ENCODE measurements at regions not wholly inside any gene's neighbourhood (a gene's known extent, or its start where the extent isn't known, plus 50 kb on each side); places are given as distances from the start of the nearest gene placed in this dataset.

DNA sequence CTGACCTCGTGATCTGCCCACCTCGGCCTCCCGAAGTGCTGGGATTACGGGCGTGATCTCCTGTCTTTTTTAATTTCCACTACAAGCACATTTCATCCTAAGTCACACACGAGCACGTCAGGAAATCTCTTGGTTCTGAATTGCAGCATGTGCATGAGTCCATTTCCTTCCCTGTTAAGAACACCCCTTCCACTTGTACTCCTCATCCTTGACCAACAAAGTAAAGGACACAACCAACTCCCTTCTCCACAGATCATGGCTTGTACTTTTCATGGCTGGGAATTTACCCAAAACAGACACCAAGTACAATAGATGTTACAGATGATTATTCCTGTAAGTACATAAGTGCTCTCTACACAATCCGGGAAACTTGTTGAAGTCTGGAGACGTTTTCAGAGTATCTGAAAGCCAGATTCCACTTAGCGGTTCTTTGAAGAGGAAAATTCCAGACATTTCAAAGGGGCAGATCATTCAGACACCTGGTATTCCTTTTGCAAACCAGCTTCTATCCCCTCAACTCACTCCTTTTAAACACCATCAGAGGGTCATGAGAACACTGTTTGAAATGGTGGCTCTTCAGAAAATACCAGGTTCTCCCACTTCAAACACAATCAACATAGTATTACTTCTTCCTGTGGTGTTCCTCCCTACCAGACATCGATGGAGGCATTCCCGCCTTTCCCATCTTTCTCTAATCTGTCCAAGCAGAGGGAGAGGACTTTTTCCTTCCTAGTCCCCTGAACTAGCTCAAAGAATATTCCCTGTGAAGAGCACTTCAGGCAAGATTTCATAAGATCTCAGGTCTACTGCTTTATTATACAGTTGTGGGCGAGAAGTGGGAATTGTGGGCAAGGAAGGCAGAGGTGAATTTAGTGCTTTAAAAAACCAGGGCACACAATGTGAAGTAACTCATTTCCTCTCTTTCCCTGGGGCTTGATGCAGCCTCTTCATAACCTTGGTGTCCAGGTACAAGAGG lies 80.1 kb upstream of the TSC22D2 start:
- TF ChIP-seq, protein P1, sequence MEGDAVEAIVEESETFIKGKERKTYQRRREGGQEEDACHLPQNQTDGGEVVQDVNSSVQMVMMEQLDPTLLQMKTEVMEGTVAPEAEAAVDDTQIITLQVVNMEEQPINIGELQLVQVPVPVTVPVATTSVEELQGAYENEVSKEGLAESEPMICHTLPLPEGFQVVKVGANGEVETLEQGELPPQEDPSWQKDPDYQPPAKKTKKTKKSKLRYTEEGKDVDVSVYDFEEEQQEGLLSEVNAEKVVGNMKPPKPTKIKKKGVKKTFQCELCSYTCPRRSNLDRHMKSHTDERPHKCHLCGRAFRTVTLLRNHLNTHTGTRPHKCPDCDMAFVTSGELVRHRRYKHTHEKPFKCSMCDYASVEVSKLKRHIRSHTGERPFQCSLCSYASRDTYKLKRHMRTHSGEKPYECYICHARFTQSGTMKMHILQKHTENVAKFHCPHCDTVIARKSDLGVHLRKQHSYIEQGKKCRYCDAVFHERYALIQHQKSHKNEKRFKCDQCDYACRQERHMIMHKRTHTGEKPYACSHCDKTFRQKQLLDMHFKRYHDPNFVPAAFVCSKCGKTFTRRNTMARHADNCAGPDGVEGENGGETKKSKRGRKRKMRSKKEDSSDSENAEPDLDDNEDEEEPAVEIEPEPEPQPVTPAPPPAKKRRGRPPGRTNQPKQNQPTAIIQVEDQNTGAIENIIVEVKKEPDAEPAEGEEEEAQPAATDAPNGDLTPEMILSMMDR (IDR thresholded peaks at IDR 0.05) = no peak
- TF ChIP-seq EP300 (IDR thresholded peaks at IDR 0.05) = no peak
- no peak for TF ChIP-seq POLR2AphosphoS5 (IDR thresholded peaks at IDR 0.05)
- no peak for TF ChIP-seq POLR2A (IDR thresholded peaks at IDR 0.05)
